ENCODE measurements at regions not wholly inside any gene's neighbourhood (a gene's known extent, or its start where the extent isn't known, plus 50 kb on each side); places are given as distances from the start of the nearest gene placed in this dataset.

- Histone ChIP-seq H3K4me3 (replicated peaks in 1 of 4; ENCODE audit: control extremely low read depth in 1 of 4, insufficient read depth in 1 of 4, low read depth in 3 of 4, low read length in 4 of 4) (no peak overlapping the region), H3K27ac (ENCODE audit: insufficient read depth, low read length) (no peak overlapping the region), H3K9ac (ENCODE audit: insufficient read depth, low read length) (no peak overlapping the region), H3K4me1 (ENCODE audit: control insufficient read depth, extremely low read depth, insufficient read depth, low read length) (no peaks in the 10 kb centered on the region), H4K20me1 (ENCODE audit: control insufficient read depth, extremely low read depth, insufficient read depth, low read length) (no peaks in the 10 kb centered on the region), H3K79me2 (ENCODE audit: control insufficient read depth, insufficient read depth, low read length) (no peaks in the 10 kb centered on the region), H2AFZ (ENCODE audit: low read length) (no peak overlapping the region), H3K36me3 (ENCODE audit: control insufficient read depth, insufficient read depth, low read length) (no peaks in the 10 kb centered on the region), H3K9me3 (ENCODE audit: control insufficient read depth, insufficient read depth, low read depth, low read length) (no peaks in the 10 kb centered on the region), H3K4me2 (ENCODE audit: extremely low read depth, insufficient read depth, low read length) (no peak overlapping the region), H3K27me3 (ENCODE audit: control insufficient read depth, insufficient read depth, low read length) (no peaks in the 10 kb centered on the region)
- TF ChIP-seq, protein P1, sequence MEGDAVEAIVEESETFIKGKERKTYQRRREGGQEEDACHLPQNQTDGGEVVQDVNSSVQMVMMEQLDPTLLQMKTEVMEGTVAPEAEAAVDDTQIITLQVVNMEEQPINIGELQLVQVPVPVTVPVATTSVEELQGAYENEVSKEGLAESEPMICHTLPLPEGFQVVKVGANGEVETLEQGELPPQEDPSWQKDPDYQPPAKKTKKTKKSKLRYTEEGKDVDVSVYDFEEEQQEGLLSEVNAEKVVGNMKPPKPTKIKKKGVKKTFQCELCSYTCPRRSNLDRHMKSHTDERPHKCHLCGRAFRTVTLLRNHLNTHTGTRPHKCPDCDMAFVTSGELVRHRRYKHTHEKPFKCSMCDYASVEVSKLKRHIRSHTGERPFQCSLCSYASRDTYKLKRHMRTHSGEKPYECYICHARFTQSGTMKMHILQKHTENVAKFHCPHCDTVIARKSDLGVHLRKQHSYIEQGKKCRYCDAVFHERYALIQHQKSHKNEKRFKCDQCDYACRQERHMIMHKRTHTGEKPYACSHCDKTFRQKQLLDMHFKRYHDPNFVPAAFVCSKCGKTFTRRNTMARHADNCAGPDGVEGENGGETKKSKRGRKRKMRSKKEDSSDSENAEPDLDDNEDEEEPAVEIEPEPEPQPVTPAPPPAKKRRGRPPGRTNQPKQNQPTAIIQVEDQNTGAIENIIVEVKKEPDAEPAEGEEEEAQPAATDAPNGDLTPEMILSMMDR (conservative IDR thresholded peaks at IDR 0.05 in 1 of 2, IDR thresholded peaks at IDR 0.05 in 1 of 2; ENCODE audit: low read depth in 1 of 2, low read length in 2 of 2): no peak
- no peak for TF ChIP-seq EZH2 (IDR thresholded peaks at IDR 0.05; ENCODE audit: low read length, missing control alignments)
- DNase-seq (ENCODE audit: low read depth in 2 of 2): no peak
These were observed 1257.8 kb downstream of the RPA4 start for GRCh38 chrX:98141466-98141865.

- Histone ChIP-seq H3K79me2 (ENCODE audit: control insufficient read depth, insufficient read depth, low read length) (no peaks in the 10 kb centered on the region), H3K27me3 (ENCODE audit: control insufficient read depth, insufficient read depth, low read length) (no peaks in the 10 kb centered on the region), H3K9me3 (ENCODE audit: control insufficient read depth, insufficient read depth, low read depth, low read length) (no peaks in the 10 kb centered on the region), H2AFZ (ENCODE audit: low read length) (no peak overlapping the region), H4K20me1 (ENCODE audit: control insufficient read depth, extremely low read depth, insufficient read depth, low read length) (no peaks in the 10 kb centered on the region), H3K36me3 (ENCODE audit: control insufficient read depth, insufficient read depth, low read length) (no peaks in the 10 kb centered on the region), H3K9ac (ENCODE audit: insufficient read depth, low read length) (no peak overlapping the region), H3K27ac (ENCODE audit: insufficient read depth, low read length) (no peak overlapping the region), H3K4me1 (ENCODE audit: control insufficient read depth, extremely low read depth, insufficient read depth, low read length) (no peaks in the 10 kb centered on the region), H3K4me2 (ENCODE audit: extremely low read depth, insufficient read depth, low read length) (no peak overlapping the region), H3K4me3 (replicated peaks in 1 of 4; ENCODE audit: control extremely low read depth in 1 of 4, insufficient read depth in 1 of 4, low read depth in 3 of 4, low read length in 4 of 4) (no peak overlapping the region)
- TF ChIP-seq, protein P1 (conservative IDR thresholded peaks at IDR 0.05 in 1 of 2, IDR thresholded peaks at IDR 0.05 in 1 of 2; ENCODE audit: low read depth in 1 of 2, low read length in 2 of 2): no peak
- no peak for TF ChIP-seq EZH2 (IDR thresholded peaks at IDR 0.05; ENCODE audit: low read length, missing control alignments)
- no peak for DNase-seq (ENCODE audit: low read depth in 2 of 2)
These were observed 1307.3 kb downstream of the RPA4 start for GRCh38 chrX:98191003-98191402.

GRCh38 chrX:98194036-98194435, 1310.3 kb downstream of the RPA4 start:
- Histone ChIP-seq H2AFZ (ENCODE audit: low read length) (no peak overlapping the region), H3K4me3 (replicated peaks in 1 of 4; ENCODE audit: control extremely low read depth in 1 of 4, insufficient read depth in 1 of 4, low read depth in 3 of 4, low read length in 4 of 4) (no peak overlapping the region), H4K20me1 (ENCODE audit: control insufficient read depth, extremely low read depth, insufficient read depth, low read length) (no peaks in the 10 kb centered on the region), H3K4me2 (ENCODE audit: extremely low read depth, insufficient read depth, low read length) (no peak overlapping the region), H3K4me1 (ENCODE audit: control insufficient read depth, extremely low read depth, insufficient read depth, low read length) (no peaks in the 10 kb centered on the region), H3K36me3 (ENCODE audit: control insufficient read depth, insufficient read depth, low read length) (no peaks in the 10 kb centered on the region), H3K27me3 (ENCODE audit: control insufficient read depth, insufficient read depth, low read length) (no peaks in the 10 kb centered on the region), H3K9me3 (ENCODE audit: control insufficient read depth, insufficient read depth, low read depth, low read length) (no peaks in the 10 kb centered on the region), H3K79me2 (ENCODE audit: control insufficient read depth, insufficient read depth, low read length) (no peaks in the 10 kb centered on the region), H3K27ac (ENCODE audit: insufficient read depth, low read length) (no peak overlapping the region), H3K9ac (ENCODE audit: insufficient read depth, low read length) (no peak overlapping the region)
- TF ChIP-seq, protein P1 (conservative IDR thresholded peaks at IDR 0.05 in 1 of 2, IDR thresholded peaks at IDR 0.05 in 1 of 2; ENCODE audit: low read depth in 1 of 2, low read length in 2 of 2): no peak
- TF ChIP-seq EZH2 (IDR thresholded peaks at IDR 0.05; ENCODE audit: low read length, missing control alignments): no peak
- DNase-seq (ENCODE audit: low read depth in 2 of 2): no peak
